ENCODE measurements at regions not wholly inside any gene's neighbourhood (a gene's known extent, or its start where the extent isn't known, plus 50 kb on each side); places are given as distances from the start of the nearest gene placed in this dataset.

- H3K27me3 ChIP-seq (replicated peaks; ENCODE audit: insufficient read depth): no peaks in the 10 kb centered on the region
- H3K9me3 ChIP-seq: no peaks in the 10 kb centered on the region
- DNase-seq (ENCODE audit: low spot score): no peak
- no peaks in the 10 kb centered on the region for H3K4me1 ChIP-seq (replicated peaks)
- no peak overlapping the region for H3K27ac ChIP-seq
- intact Hi-C loops (cut with DNase I): no loop called here
- TF ChIP-seq POLR2AphosphoS5 (IDR thresholded peaks at IDR 0.05) (no peak), POLR2A (IDR thresholded peaks at IDR 0.05) (no peak)
- TF ChIP-seq, protein P1, sequence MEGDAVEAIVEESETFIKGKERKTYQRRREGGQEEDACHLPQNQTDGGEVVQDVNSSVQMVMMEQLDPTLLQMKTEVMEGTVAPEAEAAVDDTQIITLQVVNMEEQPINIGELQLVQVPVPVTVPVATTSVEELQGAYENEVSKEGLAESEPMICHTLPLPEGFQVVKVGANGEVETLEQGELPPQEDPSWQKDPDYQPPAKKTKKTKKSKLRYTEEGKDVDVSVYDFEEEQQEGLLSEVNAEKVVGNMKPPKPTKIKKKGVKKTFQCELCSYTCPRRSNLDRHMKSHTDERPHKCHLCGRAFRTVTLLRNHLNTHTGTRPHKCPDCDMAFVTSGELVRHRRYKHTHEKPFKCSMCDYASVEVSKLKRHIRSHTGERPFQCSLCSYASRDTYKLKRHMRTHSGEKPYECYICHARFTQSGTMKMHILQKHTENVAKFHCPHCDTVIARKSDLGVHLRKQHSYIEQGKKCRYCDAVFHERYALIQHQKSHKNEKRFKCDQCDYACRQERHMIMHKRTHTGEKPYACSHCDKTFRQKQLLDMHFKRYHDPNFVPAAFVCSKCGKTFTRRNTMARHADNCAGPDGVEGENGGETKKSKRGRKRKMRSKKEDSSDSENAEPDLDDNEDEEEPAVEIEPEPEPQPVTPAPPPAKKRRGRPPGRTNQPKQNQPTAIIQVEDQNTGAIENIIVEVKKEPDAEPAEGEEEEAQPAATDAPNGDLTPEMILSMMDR (IDR thresholded peaks at IDR 0.05): no peak
- 81% methylated on average over 3 of the region's 3 CpGs for WGBS
- no peak overlapping the region for H3K4me3 ChIP-seq
- no peaks in the 10 kb centered on the region for H3K36me3 ChIP-seq
These were observed 343.9 kb upstream of the NOCT start for GRCh38 chr4:138671606-138672084.

GRCh38 chr4:138671106-138671505 is 344.5 kb upstream of the NOCT start:
- Histone ChIP-seq H3K4me3 (no peak overlapping the region), H3K36me3 (no peaks in the 10 kb centered on the region), H3K4me1 (replicated peaks) (no peaks in the 10 kb centered on the region), H3K9me3 (no peaks in the 10 kb centered on the region), H3K27ac (no peak overlapping the region), H3K27me3 (replicated peaks; ENCODE audit: insufficient read depth) (no peaks in the 10 kb centered on the region)
- DNase-seq (ENCODE audit: low spot score): no peak
- intact Hi-C loops (cut with DNase I): no loop called here
- TF ChIP-seq POLR2A (IDR thresholded peaks at IDR 0.05) (no peak), POLR2AphosphoS5 (IDR thresholded peaks at IDR 0.05) (no peak)
- TF ChIP-seq, protein P1 (IDR thresholded peaks at IDR 0.05): no peak

DNA sequence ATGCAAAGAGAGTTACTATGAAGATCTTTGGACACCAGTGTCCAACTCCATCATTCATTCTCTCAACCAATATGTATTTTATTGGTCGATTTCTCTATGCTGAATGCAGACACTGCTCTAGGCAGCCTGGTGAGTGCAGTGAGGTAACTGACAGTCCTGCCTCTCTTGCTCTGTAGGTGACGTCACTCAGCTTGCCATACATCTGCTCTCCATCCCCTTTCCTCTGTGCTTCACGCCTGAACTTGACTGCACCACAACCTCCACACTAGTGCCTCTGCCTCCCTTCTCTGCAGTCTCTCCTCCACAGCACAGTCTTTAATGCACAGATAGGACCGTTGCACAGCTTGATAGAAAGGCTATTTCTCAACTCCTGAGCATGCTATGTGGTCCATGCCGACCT is 344.9 kb upstream of the NOCT start:
- H3K27ac ChIP-seq: no peak overlapping the region
- no peaks in the 10 kb centered on the region for H3K4me1 ChIP-seq (replicated peaks)
- no peak for TF ChIP-seq POLR2AphosphoS5 (IDR thresholded peaks at IDR 0.05)
- no peak for TF ChIP-seq POLR2A (IDR thresholded peaks at IDR 0.05)
- TF ChIP-seq, protein P1 (IDR thresholded peaks at IDR 0.05): no peak
- no peaks in the 10 kb centered on the region for H3K27me3 ChIP-seq (replicated peaks; ENCODE audit: insufficient read depth)
- no peaks in the 10 kb centered on the region for H3K36me3 ChIP-seq
- WGBS: 92% methylated on average over 5 of the region's 5 CpGs
- H3K4me3 ChIP-seq: no peak overlapping the region
- intact Hi-C loops (cut with DNase I): no loop called here
- H3K9me3 ChIP-seq: no peaks in the 10 kb centered on the region
- no peak for DNase-seq (ENCODE audit: low spot score)

DNA sequence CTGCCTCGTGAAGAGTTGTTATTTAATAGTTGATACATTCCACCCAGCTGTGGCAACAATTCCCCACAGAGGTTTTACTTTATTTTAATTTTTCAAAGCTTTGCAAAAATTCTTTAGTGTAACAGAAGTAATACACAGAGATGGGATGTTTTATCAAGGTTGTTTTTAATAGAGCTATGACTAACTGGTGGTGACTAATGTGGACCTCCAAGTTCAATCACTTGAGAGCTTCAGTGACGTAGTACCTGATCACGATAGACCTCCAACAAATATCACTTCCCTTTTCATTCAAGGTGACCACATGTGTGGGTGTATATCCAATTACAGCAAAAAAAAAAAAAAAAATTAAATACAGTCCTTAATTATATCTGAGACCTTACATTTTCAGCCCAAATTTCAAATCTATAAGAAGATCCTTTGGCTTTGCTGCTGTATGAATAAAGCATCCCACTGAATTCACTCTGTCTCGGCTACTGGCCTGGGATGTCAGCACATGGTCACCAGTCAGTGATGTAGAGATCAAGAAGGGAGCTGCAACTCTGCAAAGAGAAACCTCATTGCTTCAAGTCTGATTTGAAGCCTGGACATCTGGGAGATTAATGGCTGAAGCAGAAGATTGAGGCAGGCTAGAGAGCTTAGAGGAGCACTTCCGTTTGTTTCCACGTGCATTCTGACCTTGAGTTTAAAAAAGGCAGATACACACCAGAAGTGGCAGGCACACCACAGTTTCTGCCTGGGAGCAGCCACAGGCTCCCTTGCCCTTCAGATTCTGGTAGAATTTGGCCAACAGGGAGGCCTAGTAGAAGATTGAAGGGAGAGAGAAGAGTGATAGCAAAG is 345.9 kb upstream of the NOCT start:
- H3K36me3 ChIP-seq: no peaks in the 10 kb centered on the region
- DNase-seq (ENCODE audit: low spot score): no peak
- H3K27me3 ChIP-seq (replicated peaks; ENCODE audit: insufficient read depth): no peaks in the 10 kb centered on the region
- 89% methylated on average over 6 of the region's 6 CpGs for WGBS
- H3K27ac ChIP-seq: no peak overlapping the region
- no peaks in the 10 kb centered on the region for H3K4me1 ChIP-seq (replicated peaks)
- H3K4me3 ChIP-seq: no peak overlapping the region
- no peak for TF ChIP-seq POLR2AphosphoS5 (IDR thresholded peaks at IDR 0.05)
- no peak for TF ChIP-seq POLR2A (IDR thresholded peaks at IDR 0.05)
- TF ChIP-seq, protein P1 (IDR thresholded peaks at IDR 0.05): no peak
- H3K9me3 ChIP-seq: no peaks in the 10 kb centered on the region
- intact Hi-C loops (cut with DNase I): no loop called here

DNA sequence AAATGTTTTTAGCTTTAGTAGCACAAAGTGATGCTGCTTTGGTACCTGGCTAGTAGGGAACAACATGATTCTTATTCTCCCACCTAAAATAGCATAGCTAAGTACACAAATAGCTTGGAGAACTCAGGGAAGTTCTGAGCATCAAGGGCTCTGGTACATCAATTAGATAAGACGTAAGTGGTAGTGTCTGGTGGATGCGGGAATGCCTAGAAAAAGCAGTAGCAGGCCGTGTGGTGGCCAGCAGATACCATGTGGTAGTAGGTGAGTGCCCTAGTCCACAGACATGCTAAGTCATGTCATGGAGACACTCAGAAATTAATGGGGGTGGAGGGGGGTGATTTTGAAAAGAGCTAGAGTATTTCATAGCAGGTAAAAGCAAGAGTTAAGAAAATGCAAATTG is 347.3 kb upstream of the NOCT start:
- intact Hi-C loops (cut with DNase I): no loop called here
- no peak overlapping the region for H3K4me3 ChIP-seq
- no peaks in the 10 kb centered on the region for H3K36me3 ChIP-seq
- 91% methylated on average over 3 of the region's 3 CpGs for WGBS
- no peaks in the 10 kb centered on the region for H3K27me3 ChIP-seq (replicated peaks; ENCODE audit: insufficient read depth)
- H3K4me1 ChIP-seq (replicated peaks): no peaks in the 10 kb centered on the region
- TF ChIP-seq, protein P1 (IDR thresholded peaks at IDR 0.05): no peak
- TF ChIP-seq POLR2AphosphoS5 (IDR thresholded peaks at IDR 0.05) (no peak), POLR2A (IDR thresholded peaks at IDR 0.05) (no peak)
- DNase-seq (ENCODE audit: low spot score): no peak
- no peak overlapping the region for H3K27ac ChIP-seq
- no peaks in the 10 kb centered on the region for H3K9me3 ChIP-seq
